ENCODE measurements at regions not wholly inside any gene's neighbourhood (a gene's known extent, or its start where the extent isn't known, plus 50 kb on each side); places are given as distances from the start of the nearest gene placed in this dataset.

DNA sequence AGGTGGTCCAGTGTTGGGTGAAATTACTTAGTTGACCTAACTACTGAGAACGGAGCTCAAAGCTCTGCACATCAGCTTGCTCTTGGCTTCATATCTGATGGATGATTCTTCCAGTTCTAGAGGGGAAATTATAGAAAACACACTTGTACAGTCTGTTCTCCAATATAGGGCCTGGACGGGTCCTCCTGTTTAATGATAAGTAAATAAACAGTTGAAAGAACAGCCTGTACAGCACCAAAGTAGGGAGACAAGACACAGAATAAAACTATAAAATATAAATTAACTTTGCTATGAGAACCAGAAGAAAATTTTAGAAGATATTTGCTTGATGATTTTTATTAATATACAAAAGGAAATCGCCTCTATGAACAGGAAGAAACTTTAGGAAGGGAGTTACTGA, 271.7 kb downstream of the STK31 start:
- no peak overlapping the region for H3K4me3 ChIP-seq (ENCODE audit: low read length)
- no peak overlapping the region for H2AFZ ChIP-seq (ENCODE audit: low read depth, low read length)
- H3K27ac ChIP-seq (ENCODE audit: low read length) = no peak overlapping the region
- H3F3A ChIP-seq (ENCODE audit: insufficient read depth, low read length, poor library complexity, severe bottlenecking) = no peaks in the 10 kb centered on the region
- no peaks in the 10 kb centered on the region for H3K27me3 ChIP-seq (ENCODE audit: insufficient read depth, low read depth, low read length)
- TF ChIP-seq EP300 (conservative IDR thresholded peaks at IDR 0.05; ENCODE audit: poor library complexity, severe bottlenecking) (no peak), POLR2AphosphoS5 (IDR thresholded peaks at IDR 0.05) (no peak), TAF1 (IDR thresholded peaks at IDR 0.05; ENCODE audit: low read depth) (no peak), SMC3 (conservative IDR thresholded peaks at IDR 0.05; ENCODE audit: poor library complexity) (no peak), RAD21 (conservative IDR thresholded peaks at IDR 0.05) (no peak), MXI1 (conservative IDR thresholded peaks at IDR 0.05; ENCODE audit: poor library complexity, severe bottlenecking) (no peak), EZH2 (IDR thresholded peaks at IDR 0.05; ENCODE audit: borderline replicate concordance, insufficient read depth, low read length, poor library complexity, severe bottlenecking) (no peak)
- TF ChIP-seq, protein P1, sequence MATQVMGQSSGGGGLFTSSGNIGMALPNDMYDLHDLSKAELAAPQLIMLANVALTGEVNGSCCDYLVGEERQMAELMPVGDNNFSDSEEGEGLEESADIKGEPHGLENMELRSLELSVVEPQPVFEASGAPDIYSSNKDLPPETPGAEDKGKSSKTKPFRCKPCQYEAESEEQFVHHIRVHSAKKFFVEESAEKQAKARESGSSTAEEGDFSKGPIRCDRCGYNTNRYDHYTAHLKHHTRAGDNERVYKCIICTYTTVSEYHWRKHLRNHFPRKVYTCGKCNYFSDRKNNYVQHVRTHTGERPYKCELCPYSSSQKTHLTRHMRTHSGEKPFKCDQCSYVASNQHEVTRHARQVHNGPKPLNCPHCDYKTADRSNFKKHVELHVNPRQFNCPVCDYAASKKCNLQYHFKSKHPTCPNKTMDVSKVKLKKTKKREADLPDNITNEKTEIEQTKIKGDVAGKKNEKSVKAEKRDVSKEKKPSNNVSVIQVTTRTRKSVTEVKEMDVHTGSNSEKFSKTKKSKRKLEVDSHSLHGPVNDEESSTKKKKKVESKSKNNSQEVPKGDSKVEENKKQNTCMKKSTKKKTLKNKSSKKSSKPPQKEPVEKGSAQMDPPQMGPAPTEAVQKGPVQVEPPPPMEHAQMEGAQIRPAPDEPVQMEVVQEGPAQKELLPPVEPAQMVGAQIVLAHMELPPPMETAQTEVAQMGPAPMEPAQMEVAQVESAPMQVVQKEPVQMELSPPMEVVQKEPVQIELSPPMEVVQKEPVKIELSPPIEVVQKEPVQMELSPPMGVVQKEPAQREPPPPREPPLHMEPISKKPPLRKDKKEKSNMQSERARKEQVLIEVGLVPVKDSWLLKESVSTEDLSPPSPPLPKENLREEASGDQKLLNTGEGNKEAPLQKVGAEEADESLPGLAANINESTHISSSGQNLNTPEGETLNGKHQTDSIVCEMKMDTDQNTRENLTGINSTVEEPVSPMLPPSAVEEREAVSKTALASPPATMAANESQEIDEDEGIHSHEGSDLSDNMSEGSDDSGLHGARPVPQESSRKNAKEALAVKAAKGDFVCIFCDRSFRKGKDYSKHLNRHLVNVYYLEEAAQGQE (IDR thresholded peaks at IDR 0.05; ENCODE audit: borderline replicate concordance) = no peak
- TF ChIP-seq, protein P2, sequence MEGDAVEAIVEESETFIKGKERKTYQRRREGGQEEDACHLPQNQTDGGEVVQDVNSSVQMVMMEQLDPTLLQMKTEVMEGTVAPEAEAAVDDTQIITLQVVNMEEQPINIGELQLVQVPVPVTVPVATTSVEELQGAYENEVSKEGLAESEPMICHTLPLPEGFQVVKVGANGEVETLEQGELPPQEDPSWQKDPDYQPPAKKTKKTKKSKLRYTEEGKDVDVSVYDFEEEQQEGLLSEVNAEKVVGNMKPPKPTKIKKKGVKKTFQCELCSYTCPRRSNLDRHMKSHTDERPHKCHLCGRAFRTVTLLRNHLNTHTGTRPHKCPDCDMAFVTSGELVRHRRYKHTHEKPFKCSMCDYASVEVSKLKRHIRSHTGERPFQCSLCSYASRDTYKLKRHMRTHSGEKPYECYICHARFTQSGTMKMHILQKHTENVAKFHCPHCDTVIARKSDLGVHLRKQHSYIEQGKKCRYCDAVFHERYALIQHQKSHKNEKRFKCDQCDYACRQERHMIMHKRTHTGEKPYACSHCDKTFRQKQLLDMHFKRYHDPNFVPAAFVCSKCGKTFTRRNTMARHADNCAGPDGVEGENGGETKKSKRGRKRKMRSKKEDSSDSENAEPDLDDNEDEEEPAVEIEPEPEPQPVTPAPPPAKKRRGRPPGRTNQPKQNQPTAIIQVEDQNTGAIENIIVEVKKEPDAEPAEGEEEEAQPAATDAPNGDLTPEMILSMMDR (IDR thresholded peaks at IDR 0.05; ENCODE audit: poor library complexity, severe bottlenecking) = no peak
- H3K9ac ChIP-seq (ENCODE audit: low read length) = no peak overlapping the region
- H3K9me3 ChIP-seq (ENCODE audit: low read length) = no peaks in the 10 kb centered on the region
- H3K79me2 ChIP-seq (replicated peaks; ENCODE audit: insufficient read depth, low read length) = no peaks in the 10 kb centered on the region
- no peak overlapping the region for H3K4me2 ChIP-seq (ENCODE audit: low read length)
- H3K9me2 ChIP-seq (ENCODE audit: insufficient read depth, low read length) = no peaks in the 10 kb centered on the region
- H3K36me3 ChIP-seq (ENCODE audit: insufficient read depth, low read length) = no peaks in the 10 kb centered on the region
- no peaks in the 10 kb centered on the region for H4K20me1 ChIP-seq (ENCODE audit: insufficient read depth)

DNA sequence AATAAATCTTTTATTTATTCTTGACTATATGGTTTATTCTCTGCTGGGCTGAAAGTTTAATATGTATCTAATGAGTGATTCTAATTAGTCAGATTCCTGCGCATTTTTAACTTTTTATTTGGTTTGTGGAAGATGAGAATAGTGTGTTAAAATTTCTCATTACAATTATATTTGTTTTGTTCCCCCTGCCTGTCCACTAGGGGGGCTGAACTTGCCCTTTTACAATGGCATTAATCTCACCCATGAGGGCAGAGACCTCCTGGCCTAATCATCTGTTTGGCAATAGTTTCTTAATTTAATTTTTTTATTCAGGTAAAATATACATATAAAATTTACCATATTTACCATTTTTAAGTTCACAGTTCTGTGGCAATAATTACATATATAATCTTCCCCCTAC, 278.5 kb upstream of the NPY start:
- Histone ChIP-seq H3K36me3 (ENCODE audit: insufficient read depth, low read length) (no peaks in the 10 kb centered on the region), H3K27ac (ENCODE audit: low read length) (no peak overlapping the region), H2AFZ (ENCODE audit: low read depth, low read length) (no peak overlapping the region), H3K9me3 (ENCODE audit: low read length) (no peaks in the 10 kb centered on the region), H3K9ac (ENCODE audit: low read length) (no peak overlapping the region), H3K9me2 (ENCODE audit: insufficient read depth, low read length) (no peaks in the 10 kb centered on the region), H3K4me2 (ENCODE audit: low read length) (no peak overlapping the region), H3K27me3 (ENCODE audit: insufficient read depth, low read depth, low read length) (no peaks in the 10 kb centered on the region), H4K20me1 (ENCODE audit: insufficient read depth) (no peaks in the 10 kb centered on the region), H3K4me3 (ENCODE audit: low read length) (no peak overlapping the region), H3K79me2 (replicated peaks; ENCODE audit: insufficient read depth, low read length) (no peaks in the 10 kb centered on the region), H3F3A (ENCODE audit: insufficient read depth, low read length, poor library complexity, severe bottlenecking) (no peaks in the 10 kb centered on the region)
- TF ChIP-seq, protein P1 (IDR thresholded peaks at IDR 0.05; ENCODE audit: borderline replicate concordance) = no peak
- TF ChIP-seq MXI1 (conservative IDR thresholded peaks at IDR 0.05; ENCODE audit: poor library complexity, severe bottlenecking) (no peak), RAD21 (conservative IDR thresholded peaks at IDR 0.05) (no peak), POLR2AphosphoS5 (IDR thresholded peaks at IDR 0.05) (no peak), EP300 (conservative IDR thresholded peaks at IDR 0.05; ENCODE audit: poor library complexity, severe bottlenecking) (no peak), EZH2 (IDR thresholded peaks at IDR 0.05; ENCODE audit: borderline replicate concordance, insufficient read depth, low read length, poor library complexity, severe bottlenecking) (no peak), TAF1 (IDR thresholded peaks at IDR 0.05; ENCODE audit: low read depth) (no peak), SMC3 (conservative IDR thresholded peaks at IDR 0.05; ENCODE audit: poor library complexity) (no peak)
- TF ChIP-seq, protein P2 (IDR thresholded peaks at IDR 0.05; ENCODE audit: poor library complexity, severe bottlenecking) = no peak
